Brain microvascular endothelial cell (primary cell): ENCODE measurements at regions not wholly inside any gene's neighbourhood (a gene's known extent, or its start where the extent isn't known, plus 50 kb on each side); places are given as distances from the start of the nearest gene placed in this dataset.

ENCODE experiments used
- DNase-seq: peaks from one replicate; pipeline ENCODE4 v3.0.0-alpha.2; 2020
- H3K27ac ChIP-seq: fragments of 250-450 bp; sonication (Bioruptor Pico); 2 replicates; pipeline ENCODE4 v1.5.1; 2020; ENCODE audit warnings: mild to moderate bottlenecking, moderate library complexity
- H3K27me3 ChIP-seq: fragments of 250-450 bp; sonication (Bioruptor Pico); replicated peaks from 2 replicates; pipeline ENCODE4 v1.5.1; 2020; ENCODE audit warnings: mild to moderate bottlenecking
- H3K36me3 ChIP-seq: fragments of 250-450 bp; sonication (Bioruptor Pico); replicated peaks from 2 replicates; pipeline ENCODE4 v1.5.1; 2020; ENCODE audit warnings: mild to moderate bottlenecking
- H3K4me3 ChIP-seq: 2 replicates; pipeline ENCODE4 v1.5.1; 2011; ENCODE audit warnings: low read depth, mild to moderate bottlenecking, control low read depth, low read length, moderate library complexity
- CTCF ChIP-seq: IDR thresholded peaks from 2 replicates; pipeline ENCODE4 v1.5.1; 2011; ENCODE audit warnings: low read depth, mild to moderate bottlenecking, moderate library complexity, low read length, control low read depth, inconsistent platforms; ENCODE audit errors: missing control alignments
- in situ Hi-C: cut with HindIII; loops from 2 replicates; pipeline ENCODE4 v1.10.0; 2017; ENCODE audit warnings: low sequenced_read_pairs, low pct_ligation_motif_present

- no peak for DNase-seq
- in situ Hi-C loops: no loop called here
- Histone ChIP-seq H3K27ac (no peak overlapping the region), H3K36me3 (no peaks in the 10 kb centered on the region), H3K4me3 (no peak overlapping the region), H3K27me3 (no peaks in the 10 kb centered on the region)
- TF ChIP-seq CTCF: no peak
Observed at GRCh38 chr9:84438391-84438790, 97.8 kb upstream of the SLC28A3 start.

GRCh38 chr9:84439250-84439649, 98.7 kb upstream of the SLC28A3 start:
- no peak for DNase-seq
- Histone ChIP-seq H3K27me3 (no peaks in the 10 kb centered on the region), H3K27ac (no peak overlapping the region), H3K36me3 (no peaks in the 10 kb centered on the region), H3K4me3 (no peak overlapping the region)
- TF ChIP-seq CTCF: no peak
- in situ Hi-C loops: no loop called here

- H3K27me3 ChIP-seq: no peaks in the 10 kb centered on the region
- H3K27ac ChIP-seq: no peak overlapping the region
- no peak for TF ChIP-seq CTCF
- in situ Hi-C loops: no loop called here
- H3K4me3 ChIP-seq: no peak overlapping the region
- no peaks in the 10 kb centered on the region for H3K36me3 ChIP-seq
- no peak for DNase-seq
Observed at GRCh38 chr9:84442712-84443111, 102.2 kb upstream of the SLC28A3 start.

GRCh38 chr9:84445737-84446136, 105.2 kb upstream of the SLC28A3 start:
- in situ Hi-C loops: no loop called here
- H3K27me3 ChIP-seq: no peaks in the 10 kb centered on the region
- H3K4me3 ChIP-seq: no peak overlapping the region
- DNase-seq: no peak
- H3K36me3 ChIP-seq: no peaks in the 10 kb centered on the region
- no peak for TF ChIP-seq CTCF
- no peak overlapping the region for H3K27ac ChIP-seq

GRCh38 chr9:84447305-84447704, 106.7 kb upstream of the SLC28A3 start:
- DNase-seq: no peak
- no peaks in the 10 kb centered on the region for H3K36me3 ChIP-seq
- in situ Hi-C loops: no loop called here
- no peak overlapping the region for H3K4me3 ChIP-seq
- TF ChIP-seq CTCF: no peak
- no peaks in the 10 kb centered on the region for H3K27me3 ChIP-seq
- no peak overlapping the region for H3K27ac ChIP-seq

- Histone ChIP-seq H3K27ac (no peak overlapping the region), H3K4me3 (no peak overlapping the region), H3K27me3 (no peaks in the 10 kb centered on the region), H3K36me3 (no peaks in the 10 kb centered on the region)
- TF ChIP-seq CTCF: no peak
- in situ Hi-C loops: no loop called here
- no peak for DNase-seq
Observed at GRCh38 chr9:84450029-84450428, 109.5 kb upstream of the SLC28A3 start.
